Right atrium auricular region (tissue), 2 donors: ENCODE measurements at regions not wholly inside any gene's neighbourhood (a gene's known extent, or its start where the extent isn't known, plus 50 kb on each side); places are given as distances from the start of the nearest gene placed in this dataset.

Source experiments
- DNase-seq: peaks from one replicate; pipeline ENCODE4 v3.0.0-alpha.2; 2019; ENCODE audit warnings: low spot score
- H3K27ac ChIP-seq, 2 donors: fragments of 200-600 bp; sonication (generic); 1 replicate in 1 of 2; 2 replicates in 1 of 2; pipeline ENCODE4 v1.5.1; 2016 to 2019
- H3K27me3 ChIP-seq, 2 donors: fragments of 200-600 bp; sonication (generic); one replicate each; pipeline versions ENCODE4 v1.5.1 to v1.6.0; 2017 to 2019
- H3K36me3 ChIP-seq: fragments of 200-600 bp; sonication (generic); one replicate; pipeline ENCODE4 v1.5.1; 2016
- H3K4me1 ChIP-seq, 2 donors: fragments of 200-600 bp; sonication (generic); one replicate each; pipeline versions ENCODE4 v1.5.1 to v1.6.0; 2017 to 2019
- H3K4me3 ChIP-seq, 2 donors: fragments of 200-600 bp; sonication (generic); 1 replicate in 1 of 2; 2 replicates in 1 of 2; pipeline ENCODE4 v1.5.1; 2017 to 2019; ENCODE audit warnings: mild to moderate bottlenecking in 1 of 2, moderate library complexity in 1 of 2
- H3K9me3 ChIP-seq, 2 donors: fragments of 200-600 bp; sonication (generic); one replicate each; pipeline ENCODE4 v1.5.1; 2019
- CTCF ChIP-seq, 2 donors: fragments of 200-600 bp; sonication (generic); IDR thresholded peaks; one replicate each; pipeline ENCODE4 v1.5.1; 2019; ENCODE audit warnings: antibody characterized with exemption in 2 of 2

GRCh38 chr17:69651921-69652320, 237.4 kb downstream of the MAP2K6 start:
- Histone ChIP-seq H3K4me3 (no peak overlapping the region), H3K36me3 (no peaks in the 10 kb centered on the region), H3K9me3 (no peaks in the 10 kb centered on the region), H3K27ac (no peak overlapping the region), H3K27me3 (no peaks in the 10 kb centered on the region), H3K4me1 (no peaks in the 10 kb centered on the region)
- no peak for TF ChIP-seq CTCF (IDR thresholded peaks at IDR 0.05)
- no peak for DNase-seq

GRCh38 chr17:69654981-69655855, 240.7 kb downstream of the MAP2K6 start:
- no peak for DNase-seq
- Histone ChIP-seq H3K27me3 (no peaks in the 10 kb centered on the region), H3K4me1 (no peaks in the 10 kb centered on the region), H3K4me3 (no peak overlapping the region), H3K36me3 (no peaks in the 10 kb centered on the region), H3K9me3 (no peaks in the 10 kb centered on the region), H3K27ac (no peak overlapping the region)
- no peak for TF ChIP-seq CTCF (IDR thresholded peaks at IDR 0.05)

- TF ChIP-seq CTCF (IDR thresholded peaks at IDR 0.05): no peak
- H3K27me3 ChIP-seq: no peaks in the 10 kb centered on the region
- no peak overlapping the region for H3K27ac ChIP-seq
- H3K9me3 ChIP-seq: no peaks in the 10 kb centered on the region
- no peak overlapping the region for H3K4me3 ChIP-seq
- H3K36me3 ChIP-seq: no peaks in the 10 kb centered on the region
- H3K4me1 ChIP-seq: no peaks in the 10 kb centered on the region
- DNase-seq: no peak
Observed at GRCh38 chr17:69655902-69656301, 241.4 kb downstream of the MAP2K6 start.

GRCh38 chr17:69669441-69670178, 255.1 kb downstream of the MAP2K6 start:
- DNase-seq: no peak
- Histone ChIP-seq H3K4me3 (no peak overlapping the region), H3K9me3 (no peaks in the 10 kb centered on the region), H3K4me1 (no peaks in the 10 kb centered on the region), H3K27ac (no peak overlapping the region), H3K36me3 (no peaks in the 10 kb centered on the region), H3K27me3 (no peaks in the 10 kb centered on the region)
- no peak for TF ChIP-seq CTCF (IDR thresholded peaks at IDR 0.05)

- no peaks in the 10 kb centered on the region for H3K27me3 ChIP-seq
- DNase-seq: no peak
- H3K4me1 ChIP-seq: no peaks in the 10 kb centered on the region
- no peaks in the 10 kb centered on the region for H3K36me3 ChIP-seq
- no peak overlapping the region for H3K4me3 ChIP-seq
- H3K9me3 ChIP-seq: no peaks in the 10 kb centered on the region
- no peak overlapping the region for H3K27ac ChIP-seq
- TF ChIP-seq CTCF (IDR thresholded peaks at IDR 0.05): no peak
Observed at GRCh38 chr17:69672924-69673323, 258.4 kb downstream of the MAP2K6 start.
